ENCODE measurements at regions not wholly inside any gene's neighbourhood (a gene's known extent, or its start where the extent isn't known, plus 50 kb on each side); places are given as distances from the start of the nearest gene placed in this dataset.

- Histone ChIP-seq H3K4me2 (ENCODE audit: insufficient read depth, low read length) (no peak overlapping the region), H3K4me1 (ENCODE audit: control insufficient read depth, extremely low read depth, insufficient read depth, low read length) (no peaks in the 10 kb centered on the region), H3K27me3 (ENCODE audit: control insufficient read depth in 2 of 2, insufficient read depth in 2 of 2, low read length in 2 of 2) (no peaks in the 10 kb centered on the region), H3K36me3 (ENCODE audit: control insufficient read depth in 2 of 2, extremely low read depth in 1 of 2, insufficient read depth in 2 of 2, low read length in 2 of 2) (no peaks in the 10 kb centered on the region), H3K9me3 (replicated peaks; ENCODE audit: control insufficient read depth, insufficient read depth, low read length) (no peaks in the 10 kb centered on the region), H3K9ac (replicated peaks; ENCODE audit: extremely low read depth, insufficient read depth, low read length) (no peak overlapping the region), H4K20me1 (replicated peaks; ENCODE audit: control insufficient read depth, extremely low read depth, insufficient read depth, low read length) (no peaks in the 10 kb centered on the region), H3K9me1 (replicated peaks; ENCODE audit: control insufficient read depth, extremely low read depth, insufficient read depth, low read length) (no peaks in the 10 kb centered on the region), H3K79me2 (ENCODE audit: control insufficient read depth, insufficient read depth, low read length) (no peaks in the 10 kb centered on the region), H2AFZ (ENCODE audit: low read depth, low read length) (no peak overlapping the region), H3K27ac (ENCODE audit: insufficient read depth, low read depth, low read length) (no peak overlapping the region), H3K4me3 (replicated peaks in 1 of 3; ENCODE audit: insufficient read depth in 1 of 3, low read depth in 1 of 3, low read length in 3 of 3) (no peak overlapping the region)
- no TSS peak for BruUV-seq (replicated peaks)
- TF ChIP-seq CTCF (IDR thresholded peaks at IDR 0.05; ENCODE audit: extremely low read depth in 1 of 2, insufficient read depth in 1 of 2, low read depth in 1 of 2, low read length in 2 of 2) (no peak), JUN (IDR thresholded peaks at IDR 0.05; ENCODE audit: borderline replicate concordance, insufficient read depth, insufficient read length, low read depth) (no peak), MAX (IDR thresholded peaks at IDR 0.05; ENCODE audit: insufficient read depth, insufficient read length) (no peak), MYC (IDR thresholded peaks at IDR 0.05; ENCODE audit: low read depth, low read length) (no peak)
- dilution Hi-C loops (cut with MboI; ENCODE audit: extremely low pct_ligation_motif_present, low sequenced_read_pairs): no loop called here
- POLR2A ChIA-PET: no interaction called here
- no peak for FAIRE-seq
- intact Hi-C loops (cut with micrococcal nuclease): no loop called here
- CTCF ChIA-PET: no interaction called here
- DNase-seq (ENCODE audit: low read depth, low spot score): no peak
Measured at GRCh38 chr6:84560436-84561390, 203.7 kb downstream of the TBX18 start.
